ENCODE measurements at regions not wholly inside any gene's neighbourhood (a gene's known extent, or its start where the extent isn't known, plus 50 kb on each side); places are given as distances from the start of the nearest gene placed in this dataset.

DNA sequence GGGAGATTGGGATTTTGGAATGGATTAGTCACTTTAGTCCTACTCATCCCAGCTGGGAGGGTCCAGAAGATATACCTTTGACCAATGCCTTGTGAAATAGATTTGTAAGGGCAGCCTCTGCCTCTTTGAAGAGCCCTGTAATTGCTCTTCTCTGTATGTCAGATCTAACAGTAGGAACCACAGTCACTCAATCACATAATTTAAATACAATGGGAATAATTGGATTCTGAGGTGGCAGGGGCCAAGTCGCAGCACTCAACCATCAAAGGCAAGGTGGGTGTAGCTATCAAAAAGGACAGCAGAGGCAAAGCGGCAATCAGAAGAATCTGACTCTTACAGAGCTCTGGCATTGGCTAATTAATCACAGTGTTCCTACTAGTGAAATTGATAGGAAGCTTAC, 650.9 kb upstream of the ANKRD30A start:
- TF ChIP-seq, protein P1, sequence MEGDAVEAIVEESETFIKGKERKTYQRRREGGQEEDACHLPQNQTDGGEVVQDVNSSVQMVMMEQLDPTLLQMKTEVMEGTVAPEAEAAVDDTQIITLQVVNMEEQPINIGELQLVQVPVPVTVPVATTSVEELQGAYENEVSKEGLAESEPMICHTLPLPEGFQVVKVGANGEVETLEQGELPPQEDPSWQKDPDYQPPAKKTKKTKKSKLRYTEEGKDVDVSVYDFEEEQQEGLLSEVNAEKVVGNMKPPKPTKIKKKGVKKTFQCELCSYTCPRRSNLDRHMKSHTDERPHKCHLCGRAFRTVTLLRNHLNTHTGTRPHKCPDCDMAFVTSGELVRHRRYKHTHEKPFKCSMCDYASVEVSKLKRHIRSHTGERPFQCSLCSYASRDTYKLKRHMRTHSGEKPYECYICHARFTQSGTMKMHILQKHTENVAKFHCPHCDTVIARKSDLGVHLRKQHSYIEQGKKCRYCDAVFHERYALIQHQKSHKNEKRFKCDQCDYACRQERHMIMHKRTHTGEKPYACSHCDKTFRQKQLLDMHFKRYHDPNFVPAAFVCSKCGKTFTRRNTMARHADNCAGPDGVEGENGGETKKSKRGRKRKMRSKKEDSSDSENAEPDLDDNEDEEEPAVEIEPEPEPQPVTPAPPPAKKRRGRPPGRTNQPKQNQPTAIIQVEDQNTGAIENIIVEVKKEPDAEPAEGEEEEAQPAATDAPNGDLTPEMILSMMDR (conservative IDR thresholded peaks at IDR 0.05) = no peak
- TF ChIP-seq ZFX (IDR thresholded peaks at IDR 0.05) = no peak

Measured in C4-2B (cell line).